ENCODE measurements at regions not wholly inside any gene's neighbourhood (a gene's known extent, or its start where the extent isn't known, plus 50 kb on each side); places are given as distances from the start of the nearest gene placed in this dataset.
"Not testable (repeated sequence)": the region's sequence is repeated elsewhere in the genome, so short reads cannot be mapped to it uniquely, and the experiment has no call there.

- H3K27ac ChIP-seq = no peak overlapping the region
- intact Hi-C loops (cut with DNase I) = no loop called here
- DNase-seq = no peak
- no peak for TF ChIP-seq CTCF (IDR thresholded peaks at IDR 0.05)
- TF ChIP-seq POLR2A (IDR thresholded peaks at IDR 0.05) = no peak
- no peaks in the 10 kb centered on the region for H3K27me3 ChIP-seq
- no peaks in the 10 kb centered on the region for H3K9me3 ChIP-seq
- no peaks in the 10 kb centered on the region for H3K4me1 ChIP-seq
- H3K4me3 ChIP-seq = no peak overlapping the region
- WGBS, 2 donors = 78 to 88% methylated on average over 2 of the region's 2 CpGs
- no peaks in the 10 kb centered on the region for H3K36me3 ChIP-seq
Observed at GRCh38 chr9:31183866-31184265, 1200.6 kb upstream of the ACO1 start.

GRCh38 chr9:31185831-31186230 lies 1198.6 kb upstream of the ACO1 start:
- intact Hi-C loops (cut with DNase I) = no loop called here
- H3K27me3 ChIP-seq = no peaks in the 10 kb centered on the region
- no peaks in the 10 kb centered on the region for H3K36me3 ChIP-seq
- DNase-seq = no peak
- TF ChIP-seq POLR2A (IDR thresholded peaks at IDR 0.05) (no peak), CTCF (IDR thresholded peaks at IDR 0.05) (no peak)
- no peaks in the 10 kb centered on the region for H3K4me1 ChIP-seq
- no peak overlapping the region for H3K27ac ChIP-seq
- no peak overlapping the region for H3K4me3 ChIP-seq
- no peaks in the 10 kb centered on the region for H3K9me3 ChIP-seq

GRCh38 chr9:31188496-31188895 lies 1195.9 kb upstream of the ACO1 start:
- Histone ChIP-seq H3K4me3 (no peak overlapping the region), H3K27ac (no peak overlapping the region), H3K9me3 (no peaks in the 10 kb centered on the region), H3K27me3 (no peaks in the 10 kb centered on the region), H3K4me1 (no peaks in the 10 kb centered on the region), H3K36me3 (no peaks in the 10 kb centered on the region)
- no peak for DNase-seq
- 24 to 33% methylated on average over 1 of the region's 1 CpG for WGBS, 2 donors
- intact Hi-C loops (cut with DNase I) = no loop called here
- TF ChIP-seq POLR2A (IDR thresholded peaks at IDR 0.05) = no peak
- no peak for TF ChIP-seq CTCF (IDR thresholded peaks at IDR 0.05)

GRCh38 chr9:31210978-31211570 lies 1173.4 kb upstream of the ACO1 start:
- 55 to 81% methylated on average over 9 of the region's 9 CpGs for WGBS, 2 donors
- H3K4me3 ChIP-seq = no peak overlapping the region
- no peak overlapping the region for H3K27ac ChIP-seq
- H3K9me3 ChIP-seq = no peaks in the 10 kb centered on the region
- H3K27me3 ChIP-seq = no peaks in the 10 kb centered on the region
- no peaks in the 10 kb centered on the region for H3K36me3 ChIP-seq
- H3K4me1 ChIP-seq = no peaks in the 10 kb centered on the region
- DNase-seq = no peak
- no peak for TF ChIP-seq POLR2A (IDR thresholded peaks at IDR 0.05)
- TF ChIP-seq CTCF (IDR thresholded peaks at IDR 0.05) = no peak
- intact Hi-C loops (cut with DNase I) = no loop called here

- intact Hi-C loops (cut with DNase I); H3K27ac ChIP-seq: not testable (repeated sequence)
- 80% methylated on average over 1 of the region's 4 CpGs; no CpG with 5 or more reads in 1 of the 2 donors for WGBS, 2 donors
Observed at GRCh38 chr9:31229976-31230375, 1154.5 kb upstream of the ACO1 start.

GRCh38 chr9:31232485-31232884 lies 1152.0 kb upstream of the ACO1 start:
- DNase-seq = no peak
- Histone ChIP-seq H3K27me3 (no peaks in the 10 kb centered on the region), H3K36me3 (no peaks in the 10 kb centered on the region), H3K4me1 (no peaks in the 10 kb centered on the region), H3K27ac (no peak overlapping the region), H3K9me3 (no peaks in the 10 kb centered on the region), H3K4me3 (no peak overlapping the region)
- no peak for TF ChIP-seq CTCF (IDR thresholded peaks at IDR 0.05)
- TF ChIP-seq POLR2A (IDR thresholded peaks at IDR 0.05) = no peak
- WGBS, 2 donors = 73 to 74% methylated on average over 3 of the region's 3 CpGs
- intact Hi-C loops (cut with DNase I) = no loop called here

More at GRCh38 chr9:31229976-31230375, 1154.5 kb upstream of the ACO1 start:
- not testable (repeated sequence) for H3K27me3 ChIP-seq, H3K36me3 ChIP-seq, H3K9me3 ChIP-seq, DNase-seq, H3K4me3 ChIP-seq, H3K4me1 ChIP-seq
